ENCODE measurements at regions not wholly inside any gene's neighbourhood (a gene's known extent, or its start where the extent isn't known, plus 50 kb on each side); places are given as distances from the start of the nearest gene placed in this dataset.

GRCh38 chr1:181416268-181416860 is 67.0 kb upstream of the CACNA1E start:
- TF ChIP-seq CTCF (IDR thresholded peaks at IDR 0.05), result no peak
- TF ChIP-seq EP300 (IDR thresholded peaks at IDR 0.05), result no peak
- no peak for TF ChIP-seq POLR2A (IDR thresholded peaks at IDR 0.05)

All from tibial nerve (tissue), 4 donors.